ENCODE measurements at regions not wholly inside any gene's neighbourhood (a gene's known extent, or its start where the extent isn't known, plus 50 kb on each side); places are given as distances from the start of the nearest gene placed in this dataset.

GRCh38 chr20:40168981-40169620 is 519.9 kb downstream of the MAFB start:
- WGBS: 84% methylated on average over 2 of the region's 2 CpGs
- Histone ChIP-seq H3K9me3 (no peaks in the 10 kb centered on the region), H3K4me1 (peaks cover 9% of the 10 kb centered on the region), H3K4me3 (no peak overlapping the region), H3K27me3 (no peaks in the 10 kb centered on the region), H3K36me3 (no peaks in the 10 kb centered on the region), H3K27ac (no peak overlapping the region)
- DNase-seq (ENCODE audit: low spot score in 2 of 2): no peak
- TF ChIP-seq EP300 (IDR thresholded peaks at IDR 0.05): no peak
- no peak for TF ChIP-seq POLR2AphosphoS5 (IDR thresholded peaks at IDR 0.05)
- no peak for TF ChIP-seq POLR2A (IDR thresholded peaks at IDR 0.05)
- no peak for TF ChIP-seq CTCF (IDR thresholded peaks at IDR 0.05)

GRCh38 chr20:40161391-40161790 is 527.6 kb downstream of the MAFB start:
- no peak for DNase-seq (ENCODE audit: low spot score in 2 of 2)
- Histone ChIP-seq H3K36me3 (no peaks in the 10 kb centered on the region), H3K4me3 (no peak overlapping the region), H3K27ac (no peak overlapping the region), H3K27me3 (no peaks in the 10 kb centered on the region), H3K4me1 (peaks cover 8% of the 10 kb centered on the region), H3K9me3 (no peaks in the 10 kb centered on the region)
- no peak for TF ChIP-seq POLR2A (IDR thresholded peaks at IDR 0.05)
- TF ChIP-seq CTCF (IDR thresholded peaks at IDR 0.05): no peak
- no peak for TF ChIP-seq POLR2AphosphoS5 (IDR thresholded peaks at IDR 0.05)
- no peak for TF ChIP-seq EP300 (IDR thresholded peaks at IDR 0.05)

GRCh38 chr20:40160097-40160550 is 528.9 kb downstream of the MAFB start:
- H3K27me3 ChIP-seq: no peaks in the 10 kb centered on the region
- H3K4me3 ChIP-seq: no peak overlapping the region
- WGBS: 59% methylated on average over 7 of the region's 7 CpGs
- DNase-seq (ENCODE audit: low spot score in 2 of 2): peak in 1 of 2 donors; percentile 77
- H3K4me1 ChIP-seq: peaks cover 7% of the 10 kb centered on the region
- H3K27ac ChIP-seq: no peak overlapping the region
- TF ChIP-seq EP300 (IDR thresholded peaks at IDR 0.05) (no peak), CTCF (IDR thresholded peaks at IDR 0.05) (peak; percentile 48 to 73)
- H3K36me3 ChIP-seq: no peaks in the 10 kb centered on the region
- H3K9me3 ChIP-seq: no peaks in the 10 kb centered on the region

- no peak for TF ChIP-seq CTCF (IDR thresholded peaks at IDR 0.05)
- no peak for TF ChIP-seq POLR2AphosphoS5 (IDR thresholded peaks at IDR 0.05)
- TF ChIP-seq EP300 (IDR thresholded peaks at IDR 0.05): no peak
- no peak for TF ChIP-seq POLR2A (IDR thresholded peaks at IDR 0.05)
- Histone ChIP-seq H3K4me1 (peaks cover 5% of the 10 kb centered on the region), H3K27me3 (no peaks in the 10 kb centered on the region), H3K4me3 (no peak overlapping the region), H3K27ac (no peak overlapping the region), H3K36me3 (no peaks in the 10 kb centered on the region), H3K9me3 (no peaks in the 10 kb centered on the region)
- no peak for DNase-seq (ENCODE audit: low spot score in 2 of 2)
- WGBS: 94% methylated on average over 5 of the region's 5 CpGs
Measured at GRCh38 chr20:40159276-40159675, 529.8 kb downstream of the MAFB start.

GRCh38 chr20:40156600-40157317 is 532.3 kb downstream of the MAFB start:
- Histone ChIP-seq H3K4me1 (no peaks in the 10 kb centered on the region), H3K36me3 (no peaks in the 10 kb centered on the region), H3K9me3 (no peaks in the 10 kb centered on the region), H3K27me3 (no peaks in the 10 kb centered on the region), H3K27ac (no peak overlapping the region), H3K4me3 (no peak overlapping the region)
- no peak for DNase-seq (ENCODE audit: low spot score in 2 of 2)
- WGBS: 66% methylated on average over 4 of the region's 4 CpGs
- TF ChIP-seq EP300 (IDR thresholded peaks at IDR 0.05): no peak
- no peak for TF ChIP-seq POLR2A (IDR thresholded peaks at IDR 0.05)
- no peak for TF ChIP-seq POLR2AphosphoS5 (IDR thresholded peaks at IDR 0.05)
- TF ChIP-seq CTCF (IDR thresholded peaks at IDR 0.05): no peak
